ENCODE measurements at regions not wholly inside any gene's neighbourhood (a gene's known extent, or its start where the extent isn't known, plus 50 kb on each side); places are given as distances from the start of the nearest gene placed in this dataset.

- Histone ChIP-seq H2AK5ac (ENCODE audit: insufficient read length, low read length) (no peak overlapping the region), H2BK15ac (ENCODE audit: low read depth, low read length) (no peak overlapping the region), H2AFZ (ENCODE audit: low read length) (no peak overlapping the region), H3T11ph (ENCODE audit: low read length) (no peak overlapping the region), H3K9me3 (ENCODE audit: control insufficient read depth, low read depth, low read length) (no peaks in the 10 kb centered on the region), H3K27me3 (ENCODE audit: insufficient read depth, low read length) (no peaks in the 10 kb centered on the region), H2BK20ac (ENCODE audit: low read depth, low read length, poor library complexity, severe bottlenecking) (no peak overlapping the region), H3K79me1 (ENCODE audit: insufficient read depth, low read depth, low read length, poor library complexity, severe bottlenecking) (no peaks in the 10 kb centered on the region), H3K23ac (ENCODE audit: insufficient read length, low read depth, low read length) (no peak overlapping the region), H3K4ac (ENCODE audit: low read depth, low read length) (no peak overlapping the region), H2BK5ac (ENCODE audit: insufficient read length, low read length) (no peak overlapping the region), H3K23me2 (ENCODE audit: insufficient read length, low read depth, low read length, poor library complexity, severe bottlenecking) (no peaks in the 10 kb centered on the region), H3K18ac (ENCODE audit: insufficient read length, low read depth, low read length) (no peak overlapping the region), H4K8ac (replicated peaks; ENCODE audit: insufficient read length, low read depth, low read length) (no peak overlapping the region), H3K14ac (ENCODE audit: insufficient read depth, low read length) (no peak overlapping the region), H2BK12ac (ENCODE audit: insufficient read length, low read depth, low read length) (no peak overlapping the region), H3K4me2 (ENCODE audit: insufficient read depth, insufficient read length, low read length) (no peak overlapping the region), H4K20me1 (ENCODE audit: control insufficient read depth, insufficient read depth, insufficient read length) (no peaks in the 10 kb centered on the region), H3K9ac (ENCODE audit: extremely low read depth, insufficient read length, low read length) (no peak overlapping the region), H4K91ac (ENCODE audit: insufficient read length, low read depth, low read length) (no peak overlapping the region), H3K79me2 (ENCODE audit: insufficient read depth, low read length) (no peaks in the 10 kb centered on the region), H3K27ac (ENCODE audit: insufficient read length, low read depth, low read length) (no peak overlapping the region), H3K4me1 (ENCODE audit: insufficient read depth, low read length) (no peaks in the 10 kb centered on the region; the same call in 1 of the 2 replicates), H3K56ac (ENCODE audit: insufficient read length, low read depth, low read length) (no peak overlapping the region), H4K5ac (ENCODE audit: insufficient read length, low read depth, low read length) (no peak overlapping the region), H2BK120ac (ENCODE audit: low read depth, low read length, poor library complexity, severe bottlenecking) (no peak overlapping the region)
- Mint-ChIP-seq H3K27me3 (ENCODE audit: low read depth) (no peaks in the 10 kb centered on the region), H3K4me1 (peaks cover 9 to 11% of the 10 kb centered on the region in 2 experiments), H3K9me3 (peaks cover 0 to 2% of the 10 kb centered on the region in 2 experiments; a peak in 3 of 5 replicates), H3K36me3 (ENCODE audit: insufficient read depth in 1 of 3, low read depth in 3 of 3) (peaks cover 0 to 4% (median 4%) of the 10 kb centered on the region in 3 experiments; a peak in 2 of 7 replicates), H3K4me3 (no peak overlapping the region), H3K27ac (no peak overlapping the region)
- no CpG with 5 or more reads among the region's 1 CpG for WGBS (ENCODE audit: extremely low coverage, insufficient read length, low lambda C conversion rate)
- no peak for TF ChIP-seq CTCF (conservative IDR thresholded peaks at IDR 0.05)
- DNase-seq = no peak
These were observed 86.1 kb upstream of the PBX1 start for GRCh38 chr1:164472841-164473240.
